ENCODE measurements at regions not wholly inside any gene's neighbourhood (a gene's known extent, or its start where the extent isn't known, plus 50 kb on each side); places are given as distances from the start of the nearest gene placed in this dataset.
"Not testable (repeated sequence)": the region's sequence is repeated elsewhere in the genome, so short reads cannot be mapped to it uniquely, and the experiment has no call there.

GRCh38 chr10:42269788-42270187 lies 368.6 kb downstream of the ZNF33B start:
- H3K18ac ChIP-seq (ENCODE audit: low read length); H2BK120ac ChIP-seq (ENCODE audit: insufficient read depth, low read length, poor library complexity); H2AFZ ChIP-seq (ENCODE audit: insufficient read depth, low read length, poor library complexity); H3K4ac ChIP-seq (ENCODE audit: low read depth, low read length); H3K36me3 ChIP-seq (ENCODE audit: control insufficient read depth in 1 of 2, insufficient read depth in 2 of 2, low read length in 2 of 2); H3K9ac ChIP-seq (ENCODE audit: low read length); H3K4me1 ChIP-seq (ENCODE audit: control insufficient read depth in 1 of 2, insufficient read depth in 2 of 2, low read length in 2 of 2); H4K12ac ChIP-seq (ENCODE audit: low read depth, low read length); H2BK12ac ChIP-seq (ENCODE audit: low read length); H3K9me3 ChIP-seq (ENCODE audit: insufficient read depth, low read depth, low read length); H3K23ac ChIP-seq (ENCODE audit: low read length); H3K4me3 ChIP-seq (ENCODE audit: low read depth, low read length); DNase-seq; H3K4me2 ChIP-seq (ENCODE audit: low read length); H3K79me1 ChIP-seq (ENCODE audit: low read length); H4K8ac ChIP-seq (ENCODE audit: low read depth, low read length); H2AK5ac ChIP-seq (ENCODE audit: low read length); H2BK5ac ChIP-seq (ENCODE audit: low read depth, low read length, poor library complexity); H4K91ac ChIP-seq (ENCODE audit: low read depth, low read length); H3K27ac ChIP-seq (ENCODE audit: low read depth, low read length); H3K79me2 ChIP-seq (ENCODE audit: control insufficient read depth, insufficient read depth, low read length, poor library complexity); H3K27me3 ChIP-seq (ENCODE audit: insufficient read depth, low read length); H3K14ac ChIP-seq (ENCODE audit: low read length): not testable (repeated sequence)
- WGBS (ENCODE audit: extremely low coverage, insufficient coverage, insufficient read length), result no CpG with 5 or more reads among the region's 4 CpGs

- not testable (repeated sequence) for H4K91ac ChIP-seq (ENCODE audit: low read depth, low read length); DNase-seq; H3K14ac ChIP-seq (ENCODE audit: low read length); H2BK120ac ChIP-seq (ENCODE audit: insufficient read depth, low read length, poor library complexity); H3K4me2 ChIP-seq (ENCODE audit: low read length); H3K18ac ChIP-seq (ENCODE audit: low read length); H2BK5ac ChIP-seq (ENCODE audit: low read depth, low read length, poor library complexity); H3K4me1 ChIP-seq (ENCODE audit: control insufficient read depth in 1 of 2, insufficient read depth in 2 of 2, low read length in 2 of 2); H3K4ac ChIP-seq (ENCODE audit: low read depth, low read length); H3K4me3 ChIP-seq (ENCODE audit: low read depth, low read length); H2AFZ ChIP-seq (ENCODE audit: insufficient read depth, low read length, poor library complexity); H3K79me1 ChIP-seq (ENCODE audit: low read length); H3K9me3 ChIP-seq (ENCODE audit: insufficient read depth, low read depth, low read length); H2BK12ac ChIP-seq (ENCODE audit: low read length); H2AK5ac ChIP-seq (ENCODE audit: low read length); H4K8ac ChIP-seq (ENCODE audit: low read depth, low read length); H3K9ac ChIP-seq (ENCODE audit: low read length); H3K79me2 ChIP-seq (ENCODE audit: control insufficient read depth, insufficient read depth, low read length, poor library complexity); H3K23ac ChIP-seq (ENCODE audit: low read length); H3K27ac ChIP-seq (ENCODE audit: low read depth, low read length); H4K12ac ChIP-seq (ENCODE audit: low read depth, low read length); H3K36me3 ChIP-seq (ENCODE audit: control insufficient read depth in 1 of 2, insufficient read depth in 2 of 2, low read length in 2 of 2); H3K27me3 ChIP-seq (ENCODE audit: insufficient read depth, low read length)
- no CpG with 5 or more reads among the region's 6 CpGs for WGBS (ENCODE audit: extremely low coverage, insufficient coverage, insufficient read length)
Measured at GRCh38 chr10:42263259-42263658, 375.1 kb downstream of the ZNF33B start.

- WGBS (ENCODE audit: extremely low coverage, insufficient coverage, insufficient read length), result no CpG with 5 or more reads among the region's 53 CpGs
Measured at GRCh38 chr10:42243002-42243401, 395.4 kb downstream of the ZNF33B start.

GRCh38 chr10:42242135-42242805 lies 396.1 kb downstream of the ZNF33B start:
- Histone ChIP-seq H3K36me3 (ENCODE audit: control insufficient read depth in 1 of 2, insufficient read depth in 2 of 2, low read length in 2 of 2) (no peaks in the 10 kb centered on the region), H2BK120ac (ENCODE audit: insufficient read depth, low read length, poor library complexity) (no peak overlapping the region), H4K8ac (ENCODE audit: low read depth, low read length) (no peak overlapping the region), H3K4me3 (ENCODE audit: low read depth, low read length) (no peak overlapping the region), H3K79me1 (ENCODE audit: low read length) (no peaks in the 10 kb centered on the region), H2AFZ (ENCODE audit: insufficient read depth, low read length, poor library complexity) (no peak overlapping the region), H3K27ac (ENCODE audit: low read depth, low read length) (no peak overlapping the region), H4K91ac (ENCODE audit: low read depth, low read length) (no peak overlapping the region), H2AK5ac (ENCODE audit: low read length) (no peak overlapping the region), H3K9ac (ENCODE audit: low read length) (no peak overlapping the region), H3K9me3 (ENCODE audit: insufficient read depth, low read depth, low read length) (peaks cover 4% of the 10 kb centered on the region), H3K4ac (ENCODE audit: low read depth, low read length) (no peak overlapping the region), H3K4me2 (ENCODE audit: low read length) (no peak overlapping the region), H4K12ac (ENCODE audit: low read depth, low read length) (no peak overlapping the region), H2BK12ac (ENCODE audit: low read length) (no peak overlapping the region), H3K4me1 (ENCODE audit: control insufficient read depth in 1 of 2, insufficient read depth in 2 of 2, low read length in 2 of 2) (no peaks in the 10 kb centered on the region), H3K27me3 (ENCODE audit: insufficient read depth, low read length) (no peaks in the 10 kb centered on the region), H3K79me2 (ENCODE audit: control insufficient read depth, insufficient read depth, low read length, poor library complexity) (no peaks in the 10 kb centered on the region), H3K23ac (ENCODE audit: low read length) (no peak overlapping the region), H2BK5ac (ENCODE audit: low read depth, low read length, poor library complexity) (no peak overlapping the region), H3K14ac (ENCODE audit: low read length) (no peak overlapping the region), H3K18ac (ENCODE audit: low read length) (no peak overlapping the region)
- WGBS (ENCODE audit: extremely low coverage, insufficient coverage, insufficient read length), result no CpG with 5 or more reads among the region's 85 CpGs
- DNase-seq, result peak in 1 of 2 donors; percentile 4

More at GRCh38 chr10:42243002-42243401, 395.4 kb downstream of the ZNF33B start:
- not testable (repeated sequence) for H3K18ac ChIP-seq (ENCODE audit: low read length); H4K91ac ChIP-seq (ENCODE audit: low read depth, low read length); H2AK5ac ChIP-seq (ENCODE audit: low read length); DNase-seq; H3K23ac ChIP-seq (ENCODE audit: low read length); H3K4me1 ChIP-seq (ENCODE audit: control insufficient read depth in 1 of 2, insufficient read depth in 2 of 2, low read length in 2 of 2); H3K4me2 ChIP-seq (ENCODE audit: low read length); H3K79me1 ChIP-seq (ENCODE audit: low read length); H3K14ac ChIP-seq (ENCODE audit: low read length); H3K9ac ChIP-seq (ENCODE audit: low read length); H2AFZ ChIP-seq (ENCODE audit: insufficient read depth, low read length, poor library complexity); H3K9me3 ChIP-seq (ENCODE audit: insufficient read depth, low read depth, low read length); H4K12ac ChIP-seq (ENCODE audit: low read depth, low read length); H3K36me3 ChIP-seq (ENCODE audit: control insufficient read depth in 1 of 2, insufficient read depth in 2 of 2, low read length in 2 of 2); H3K4me3 ChIP-seq (ENCODE audit: low read depth, low read length); H2BK5ac ChIP-seq (ENCODE audit: low read depth, low read length, poor library complexity); H3K27ac ChIP-seq (ENCODE audit: low read depth, low read length); H3K4ac ChIP-seq (ENCODE audit: low read depth, low read length); H4K8ac ChIP-seq (ENCODE audit: low read depth, low read length); H2BK12ac ChIP-seq (ENCODE audit: low read length); H3K27me3 ChIP-seq (ENCODE audit: insufficient read depth, low read length); H2BK120ac ChIP-seq (ENCODE audit: insufficient read depth, low read length, poor library complexity); H3K79me2 ChIP-seq (ENCODE audit: control insufficient read depth, insufficient read depth, low read length, poor library complexity)

All from trophoblast cell (in vitro differentiated cells and primary cell).